ENCODE measurements at regions not wholly inside any gene's neighbourhood (a gene's known extent, or its start where the extent isn't known, plus 50 kb on each side); places are given as distances from the start of the nearest gene placed in this dataset.

- TF ChIP-seq POLR2A (IDR thresholded peaks at IDR 0.05), result no peak
- TF ChIP-seq, protein P1, sequence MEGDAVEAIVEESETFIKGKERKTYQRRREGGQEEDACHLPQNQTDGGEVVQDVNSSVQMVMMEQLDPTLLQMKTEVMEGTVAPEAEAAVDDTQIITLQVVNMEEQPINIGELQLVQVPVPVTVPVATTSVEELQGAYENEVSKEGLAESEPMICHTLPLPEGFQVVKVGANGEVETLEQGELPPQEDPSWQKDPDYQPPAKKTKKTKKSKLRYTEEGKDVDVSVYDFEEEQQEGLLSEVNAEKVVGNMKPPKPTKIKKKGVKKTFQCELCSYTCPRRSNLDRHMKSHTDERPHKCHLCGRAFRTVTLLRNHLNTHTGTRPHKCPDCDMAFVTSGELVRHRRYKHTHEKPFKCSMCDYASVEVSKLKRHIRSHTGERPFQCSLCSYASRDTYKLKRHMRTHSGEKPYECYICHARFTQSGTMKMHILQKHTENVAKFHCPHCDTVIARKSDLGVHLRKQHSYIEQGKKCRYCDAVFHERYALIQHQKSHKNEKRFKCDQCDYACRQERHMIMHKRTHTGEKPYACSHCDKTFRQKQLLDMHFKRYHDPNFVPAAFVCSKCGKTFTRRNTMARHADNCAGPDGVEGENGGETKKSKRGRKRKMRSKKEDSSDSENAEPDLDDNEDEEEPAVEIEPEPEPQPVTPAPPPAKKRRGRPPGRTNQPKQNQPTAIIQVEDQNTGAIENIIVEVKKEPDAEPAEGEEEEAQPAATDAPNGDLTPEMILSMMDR (IDR thresholded peaks at IDR 0.05), result no peak
Measured at GRCh38 chr12:98294051-98294805, 221.2 kb upstream of the TMPO start.

Measured in Peyer's patch (tissue), 4 donors.